ENCODE measurements at regions not wholly inside any gene's neighbourhood (a gene's known extent, or its start where the extent isn't known, plus 50 kb on each side); places are given as distances from the start of the nearest gene placed in this dataset.

GRCh38 chr4:134668237-134668636 is 466.6 kb upstream of the PABPC4L start:
- no peak for TF ChIP-seq CTCF (conservative IDR thresholded peaks at IDR 0.05; ENCODE audit: low read depth, low read length)
- TF ChIP-seq EZH2 (IDR thresholded peaks at IDR 0.05; ENCODE audit: low read length, unreplicated experiment), result no peak

Measured in PC-3 (cell line).